H9 (cell line): ENCODE measurements at regions not wholly inside any gene's neighbourhood (a gene's known extent, or its start where the extent isn't known, plus 50 kb on each side); places are given as distances from the start of the nearest gene placed in this dataset.

Experiments used
- DNase-seq: peaks from one replicate; pipeline ENCODE4 v3.0.0-alpha.2; 2017
- H2AFZ ChIP-seq: one replicate; pipeline ENCODE4 v1.6.1; 2013; ENCODE audit warnings: mild to moderate bottlenecking, low read length, control low read depth, moderate library complexity
- H2AK5ac ChIP-seq: 2 replicates; pipeline ENCODE4 v1.6.1; 2013; ENCODE audit warnings: low read length, control low read depth, mixed read lengths; ENCODE audit not compliant: insufficient read length
- H2BK120ac ChIP-seq: one replicate; pipeline ENCODE4 v1.6.1; 2013; ENCODE audit warnings: low read depth, mild to moderate bottlenecking, low read length, control low read depth, inconsistent platforms; ENCODE audit not compliant: poor library complexity, severe bottlenecking
- H2BK12ac ChIP-seq: 2 replicates; pipeline ENCODE4 v1.6.1; 2013; ENCODE audit warnings: low read length, control low read depth, mixed read lengths, low read depth; ENCODE audit not compliant: insufficient read length
- H2BK15ac ChIP-seq: 2 replicates; pipeline ENCODE4 v1.6.1; 2013; ENCODE audit warnings: low read depth, low read length, control low read depth
- H2BK20ac ChIP-seq: one replicate; pipeline ENCODE4 v1.6.1; 2013; ENCODE audit warnings: low read depth, mild to moderate bottlenecking, low read length, control low read depth, inconsistent platforms; ENCODE audit not compliant: poor library complexity, severe bottlenecking
- H2BK5ac ChIP-seq: 2 replicates; pipeline ENCODE4 v1.6.1; 2013; ENCODE audit warnings: low read length, control low read depth, mixed read lengths; ENCODE audit not compliant: insufficient read length
- H3K14ac ChIP-seq: 2 replicates; pipeline ENCODE4 v1.6.1; 2013; ENCODE audit warnings: low read length, control low read depth; ENCODE audit not compliant: insufficient read depth
- H3K18ac ChIP-seq: 2 replicates; pipeline ENCODE4 v1.6.1; 2013; ENCODE audit warnings: low read depth, mild to moderate bottlenecking, mixed read lengths, low read length, control low read depth; ENCODE audit not compliant: insufficient read length
- H3K23ac ChIP-seq: 2 replicates; pipeline ENCODE4 v1.6.1; 2013; ENCODE audit warnings: low read length, control low read depth, mixed read lengths, low read depth; ENCODE audit not compliant: insufficient read length
- H3K23me2 ChIP-seq: 2 replicates; pipeline ENCODE4 v1.6.1; 2013; ENCODE audit warnings: low read depth, mild to moderate bottlenecking, mixed read lengths, low read length, control low read depth; ENCODE audit not compliant: insufficient read length, poor library complexity, severe bottlenecking
- H3K27ac ChIP-seq: 2 replicates; pipeline ENCODE4 v1.5.1; 2013; ENCODE audit warnings: low read length, control low read depth, mixed read lengths, low read depth; ENCODE audit not compliant: insufficient read length
- H3K27me3 ChIP-seq: 2 replicates; pipeline ENCODE4 v1.6.1; 2013; ENCODE audit warnings: low read length, control low read depth, inconsistent platforms; ENCODE audit not compliant: insufficient read depth
- H3K4ac ChIP-seq: 2 replicates; pipeline ENCODE4 v1.6.1; 2013; ENCODE audit warnings: low read depth, mild to moderate bottlenecking, control low read depth, inconsistent platforms, low read length, moderate library complexity
- H3K4me1 ChIP-seq: 2 replicates; pipeline ENCODE4 v1.6.1; 2013; ENCODE audit warnings: low read length, control low read depth, inconsistent platforms; ENCODE audit not compliant: insufficient read depth
- H3K4me2 ChIP-seq: 2 replicates; pipeline ENCODE4 v1.6.1; 2013; ENCODE audit warnings: low read length, control low read depth, mixed read lengths; ENCODE audit not compliant: insufficient read length, insufficient read depth
- H3K56ac ChIP-seq: 2 replicates; pipeline ENCODE4 v1.6.1; 2013; ENCODE audit warnings: low read depth, mild to moderate bottlenecking, mixed read lengths, low read length, control low read depth; ENCODE audit not compliant: insufficient read length
- H3K79me1 ChIP-seq: 2 replicates; pipeline ENCODE4 v1.6.1; 2013; ENCODE audit warnings: low read depth, mild to moderate bottlenecking, moderate library complexity, low read length, control low read depth, inconsistent platforms; ENCODE audit not compliant: insufficient read depth, poor library complexity, severe bottlenecking
- H3K79me2 ChIP-seq: 2 replicates; pipeline ENCODE4 v1.6.1; 2013; ENCODE audit warnings: low read length, control low read depth, inconsistent platforms; ENCODE audit not compliant: insufficient read depth
- H3K9ac ChIP-seq: 2 replicates; pipeline ENCODE4 v1.6.1; 2013; ENCODE audit warnings: low read length, control low read depth, mixed read lengths; ENCODE audit not compliant: insufficient read length; ENCODE audit errors: extremely low read depth
- H3K9me3 ChIP-seq: one replicate; pipeline ENCODE4 v1.6.1; 2013; ENCODE audit warnings: low read depth, low read length, inconsistent platforms; ENCODE audit not compliant: control insufficient read depth
- H3T11ph ChIP-seq: one replicate; pipeline ENCODE4 v1.6.1; 2013; ENCODE audit warnings: mild to moderate bottlenecking, low read length, control low read depth, inconsistent platforms
- H4K20me1 ChIP-seq: one replicate; pipeline ENCODE4 v1.6.1; 2013; ENCODE audit not compliant: control insufficient read depth, insufficient read length, insufficient read depth
- H4K5ac ChIP-seq: 2 replicates; pipeline ENCODE4 v1.6.1; 2013; ENCODE audit warnings: low read depth, mild to moderate bottlenecking, mixed read lengths, low read length, control low read depth; ENCODE audit not compliant: insufficient read length
- H4K8ac ChIP-seq: replicated peaks from 2 replicates; pipeline ENCODE4 v1.6.1; 2013; ENCODE audit warnings: low read length, control low read depth, mixed read lengths, low read depth; ENCODE audit not compliant: insufficient read length
- H4K91ac ChIP-seq: 2 replicates; pipeline ENCODE4 v1.6.1; 2013; ENCODE audit warnings: low read depth, mild to moderate bottlenecking, moderate library complexity, mixed read lengths, low read length, control low read depth; ENCODE audit not compliant: insufficient read length
- H3K27ac Mint-ChIP-seq, 3 experiments: 2 replicates in 2 of 3; 3 replicates in 1 of 3; pipeline ENCODE4 v1.8.0; 2020 to 2021; ENCODE audit warnings: mixed read lengths in 3 of 3, mild to moderate bottlenecking in 1 of 3, moderate library complexity in 1 of 3
- H3K27me3 Mint-ChIP-seq: 2 replicates; pipeline ENCODE4 v1.8.0; 2021; ENCODE audit warnings: low read depth, mild to moderate bottlenecking, moderate library complexity, mixed read lengths
- H3K36me3 Mint-ChIP-seq, 3 experiments: 2 replicates in 2 of 3; 3 replicates in 1 of 3; pipeline ENCODE4 v1.8.0; 2020 to 2021; ENCODE audit warnings: low read depth in 3 of 3, mixed read lengths in 3 of 3; ENCODE audit not compliant: insufficient read depth in 1 of 3
- H3K4me1 Mint-ChIP-seq, 2 experiments: 2 replicates each; pipeline ENCODE4 v1.8.0; 2020; ENCODE audit warnings: mixed read lengths in 2 of 2
- H3K4me3 Mint-ChIP-seq, 2 experiments: 2 replicates in 1 of 2; 3 replicates in 1 of 2; pipeline ENCODE4 v1.8.0; 2020 to 2021; ENCODE audit warnings: mild to moderate bottlenecking in 2 of 2, mixed read lengths in 2 of 2, moderate library complexity in 1 of 2
- H3K9me3 Mint-ChIP-seq, 2 experiments: 2 replicates in 1 of 2; 3 replicates in 1 of 2; pipeline ENCODE4 v1.8.0; 2020; ENCODE audit warnings: mild to moderate bottlenecking in 2 of 2, mixed read lengths in 2 of 2, moderate library complexity in 1 of 2
- CTCF ChIP-seq: fragments of 200-600 bp; sonication (generic); conservative IDR thresholded peaks from 3 replicates; pipeline ENCODE4 v1.8.0; 2021; ENCODE audit warnings: antibody characterized with exemption, mild to moderate bottlenecking
- WGBS: extraction: QIAGEN DNeasy Blood & Tissue Kit; methylation state at CpG from one replicate; pipeline ENCODE4 v1.1.7; 2013; ENCODE audit warnings: missing lambda C conversion rate, low lambda C conversion rate, mixed read lengths; ENCODE audit not compliant: insufficient read length; ENCODE audit errors: extremely low coverage; 5-methylcytosine and 5-hydroxymethylcytosine counted together

- Mint-ChIP-seq H3K36me3 (peaks cover 0 to 8% (median 0%) of the 10 kb centered on the region in 3 experiments; a peak in 4 of 7 replicates), H3K4me3 (no peak overlapping the region), H3K4me1 (no peaks in the 10 kb centered on the region), H3K27me3 (no peaks in the 10 kb centered on the region), H3K27ac (no peak overlapping the region), H3K9me3 (peaks cover 8% of the 10 kb centered on the region in 2 experiments; a peak in 4 of 5 replicates)
- Histone ChIP-seq H2BK20ac (no peak overlapping the region), H3K23ac (no peak overlapping the region), H2AK5ac (no peak overlapping the region), H3K27me3 (no peaks in the 10 kb centered on the region), H3K9me3 (no peaks in the 10 kb centered on the region), H2BK15ac (no peak overlapping the region), H2BK12ac (no peak overlapping the region), H4K20me1 (no peaks in the 10 kb centered on the region), H4K91ac (no peak overlapping the region), H3K79me1 (no peaks in the 10 kb centered on the region), H2BK5ac (no peak overlapping the region), H3K18ac (no peak overlapping the region), H3K4me2 (no peak overlapping the region), H3K79me2 (no peaks in the 10 kb centered on the region), H3K23me2 (no peaks in the 10 kb centered on the region), H2BK120ac (no peak overlapping the region), H4K8ac (no peak overlapping the region), H3T11ph (no peak overlapping the region), H2AFZ (no peak overlapping the region), H4K5ac (no peak overlapping the region), H3K14ac (no peak overlapping the region), H3K4ac (no peak overlapping the region), H3K27ac (no peak overlapping the region), H3K4me1 (no peaks in the 10 kb centered on the region), H3K9ac (no peak overlapping the region), H3K56ac (no peak overlapping the region)
- DNase-seq, result no peak
- TF ChIP-seq CTCF, result no peak
- WGBS, result no CpG with 5 or more reads among the region's 3 CpGs
Measured at GRCh38 chr7:131145770-131146169, 181.9 kb upstream of the MKLN1 start.
